Stomach smooth muscle (tissue), 2 donors: ENCODE measurements at regions not wholly inside any gene's neighbourhood (a gene's known extent, or its start where the extent isn't known, plus 50 kb on each side); places are given as distances from the start of the nearest gene placed in this dataset.

Experiments used
- H3K27ac ChIP-seq: one replicate; pipeline ENCODE4 v1.7.0; 2013; ENCODE audit warnings: mild to moderate bottlenecking, low read length, inconsistent platforms
- H3K27me3 ChIP-seq, 2 donors: one replicate each; pipeline ENCODE4 v1.7.0; 2013; ENCODE audit warnings: low read length in 2 of 2; ENCODE audit not compliant: insufficient read depth in 2 of 2, control insufficient read depth in 1 of 2
- H3K36me3 ChIP-seq, 2 donors: one replicate each; pipeline ENCODE4 v1.7.0; 2013; ENCODE audit warnings: low read length in 2 of 2; ENCODE audit not compliant: control insufficient read depth in 2 of 2, insufficient read depth in 2 of 2
- H3K4me1 ChIP-seq: one replicate; pipeline ENCODE4 v1.7.0; 2013; ENCODE audit warnings: low read length; ENCODE audit not compliant: control insufficient read depth, insufficient read depth
- H3K4me3 ChIP-seq, 2 donors: one replicate each; pipeline ENCODE4 v1.7.0; 2013; ENCODE audit warnings: low read length in 2 of 2
- H3K9ac ChIP-seq, 2 donors: one replicate each; pipeline ENCODE4 v1.7.0; 2013; ENCODE audit warnings: low read length in 2 of 2, mild to moderate bottlenecking in 1 of 2
- H3K9me3 ChIP-seq, 2 donors: one replicate each; pipeline ENCODE4 v1.7.0; 2013; ENCODE audit warnings: low read length in 2 of 2; ENCODE audit not compliant: control insufficient read depth in 2 of 2
- donor health status: healthy.
- donor health status: Pancreatic carcinoma.

DNA sequence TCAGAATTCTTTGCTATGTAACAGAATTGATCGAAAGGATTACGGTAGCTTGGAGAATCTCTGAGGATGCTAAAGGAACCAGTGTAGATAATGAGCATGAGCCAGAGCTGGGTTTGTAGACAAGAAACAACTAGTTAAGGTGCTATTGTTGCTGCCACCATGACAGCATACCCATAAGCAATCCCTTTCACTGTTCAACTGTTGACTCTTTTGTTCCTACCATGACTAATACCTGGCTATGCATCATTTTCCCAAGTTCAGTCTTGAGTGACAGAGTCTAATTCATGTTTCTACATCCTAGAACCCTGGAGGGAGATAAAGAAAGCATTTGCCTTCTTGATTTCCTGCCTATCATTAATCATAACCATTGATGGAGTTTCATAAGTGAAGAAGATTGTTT lies 600.3 kb downstream of the OTOL1 start:
- Histone ChIP-seq H3K9me3 (no peaks in the 10 kb centered on the region), H3K27me3 (no peaks in the 10 kb centered on the region), H3K9ac (no peak overlapping the region), H3K36me3 (no peaks in the 10 kb centered on the region), H3K27ac (no peak overlapping the region), H3K4me3 (no peak overlapping the region), H3K4me1 (no peaks in the 10 kb centered on the region)

DNA sequence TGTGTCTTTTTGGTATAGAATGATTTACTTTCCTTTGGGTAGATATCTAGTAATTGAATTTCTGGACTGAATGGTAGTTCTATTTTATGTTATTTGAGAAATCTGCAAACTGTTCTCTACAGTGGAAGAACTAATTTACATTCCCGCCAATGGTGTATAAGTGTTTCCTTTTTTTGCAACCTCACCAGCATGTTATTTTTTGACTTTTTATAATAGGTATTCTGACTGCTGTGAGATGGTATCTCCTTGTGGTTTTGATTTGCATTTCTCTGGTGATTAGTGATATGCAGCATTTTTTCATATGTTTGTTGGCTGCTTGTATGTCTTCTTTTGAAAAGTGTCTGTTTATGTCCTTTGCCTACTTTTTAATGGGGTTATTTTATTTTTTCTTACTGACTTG lies 607.2 kb downstream of the OTOL1 start:
- no peak overlapping the region for H3K27ac ChIP-seq

DNA sequence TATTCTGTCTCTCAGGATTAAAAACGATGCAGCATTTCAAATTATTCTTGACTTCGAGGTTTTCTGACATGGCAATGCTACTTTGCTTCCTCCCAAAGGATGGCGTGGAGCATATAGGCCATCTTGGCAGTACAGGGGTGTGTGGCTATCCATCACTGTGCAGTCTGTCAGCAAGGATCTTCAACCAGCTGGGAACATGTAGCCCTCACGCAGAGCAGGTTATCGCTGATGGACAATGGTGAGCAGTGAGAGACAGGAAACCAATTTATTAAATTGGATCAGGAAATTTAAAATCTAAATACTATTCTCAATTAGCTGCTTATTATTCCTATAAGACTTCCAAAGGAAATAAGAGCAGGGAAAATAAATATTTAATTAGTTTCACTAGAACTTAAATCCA lies 615.3 kb downstream of the OTOL1 start:
- Histone ChIP-seq H3K27me3 (no peaks in the 10 kb centered on the region), H3K4me1 (no peaks in the 10 kb centered on the region), H3K9ac (no peak overlapping the region), H3K27ac (no peak overlapping the region), H3K9me3 (no peaks in the 10 kb centered on the region), H3K36me3 (no peaks in the 10 kb centered on the region), H3K4me3 (no peak overlapping the region)

More for the DNA sequence above, 607.2 kb downstream of the OTOL1 start:
- no peak overlapping the region for H3K9ac ChIP-seq
- H3K27me3 ChIP-seq: no peaks in the 10 kb centered on the region
- H3K9me3 ChIP-seq: no peaks in the 10 kb centered on the region
- no peaks in the 10 kb centered on the region for H3K4me1 ChIP-seq
- no peak overlapping the region for H3K4me3 ChIP-seq
- H3K36me3 ChIP-seq: no peaks in the 10 kb centered on the region

DNA sequence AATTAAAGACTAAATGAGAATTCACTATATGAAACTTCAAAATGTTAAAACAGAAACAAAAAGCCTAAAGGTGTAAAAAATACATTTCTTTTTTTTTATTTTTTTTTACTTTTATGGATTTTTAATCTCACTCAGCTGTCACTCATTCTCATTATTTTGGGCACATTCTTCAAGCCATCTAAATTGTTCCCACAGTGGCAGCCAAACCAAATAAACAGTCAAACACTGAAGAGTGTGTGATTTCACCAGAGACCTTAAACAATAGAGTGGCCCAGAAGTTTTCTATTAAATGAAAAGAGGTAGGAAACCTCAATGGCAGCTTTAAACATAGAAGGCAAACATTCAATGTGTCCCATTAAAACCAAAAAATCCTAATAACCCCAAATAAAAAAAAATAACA lies 616.1 kb downstream of the OTOL1 start:
- Histone ChIP-seq H3K9me3 (no peaks in the 10 kb centered on the region), H3K27me3 (no peaks in the 10 kb centered on the region), H3K36me3 (no peaks in the 10 kb centered on the region), H3K4me3 (no peak overlapping the region), H3K27ac (no peak overlapping the region), H3K4me1 (no peaks in the 10 kb centered on the region), H3K9ac (no peak overlapping the region)

DNA sequence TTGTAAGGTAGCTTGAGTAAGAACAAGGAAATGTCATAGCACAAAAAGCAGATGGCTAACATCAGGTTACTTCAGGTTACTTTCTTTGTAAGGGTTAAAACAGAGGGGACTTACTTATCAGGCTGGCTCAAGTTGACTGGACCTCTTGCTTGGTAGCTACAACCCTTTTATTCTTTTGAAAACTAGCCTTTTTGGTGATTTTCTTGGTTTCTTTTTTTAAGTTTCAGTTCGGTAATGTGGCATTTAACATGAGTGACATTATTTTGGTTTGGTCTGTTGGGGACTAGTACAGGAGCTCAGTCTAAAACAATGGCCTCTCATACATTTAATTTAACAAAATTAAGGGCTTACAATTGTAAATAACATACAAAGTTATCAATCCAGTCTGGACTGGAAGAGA lies 621.4 kb downstream of the OTOL1 start:
- no peaks in the 10 kb centered on the region for H3K4me1 ChIP-seq
- no peaks in the 10 kb centered on the region for H3K9me3 ChIP-seq
- H3K27me3 ChIP-seq: no peaks in the 10 kb centered on the region
- no peak overlapping the region for H3K27ac ChIP-seq
- H3K4me3 ChIP-seq: no peak overlapping the region
- no peaks in the 10 kb centered on the region for H3K36me3 ChIP-seq
- H3K9ac ChIP-seq: no peak overlapping the region

DNA sequence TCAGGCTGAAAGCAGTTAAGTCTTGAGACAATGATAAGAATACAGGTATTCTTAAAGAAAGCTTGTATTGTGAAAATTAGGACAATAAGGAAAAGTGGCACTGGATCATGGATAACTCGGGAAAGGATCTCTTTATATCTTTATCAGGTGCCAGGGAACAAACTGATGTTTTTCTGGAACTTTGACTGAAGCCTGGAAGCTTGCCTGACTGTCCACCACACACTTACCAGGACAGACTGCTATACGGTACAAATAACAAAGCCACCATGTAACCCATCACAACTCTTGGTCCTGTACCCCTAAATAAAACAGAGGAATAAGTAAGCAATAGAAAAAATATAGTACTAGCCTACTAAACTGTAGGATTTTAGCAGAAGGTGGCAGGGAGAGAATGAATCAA lies 623.0 kb downstream of the OTOL1 start:
- Histone ChIP-seq H3K9ac (no peak overlapping the region), H3K27me3 (no peaks in the 10 kb centered on the region), H3K4me3 (no peak overlapping the region), H3K27ac (no peak overlapping the region), H3K36me3 (no peaks in the 10 kb centered on the region), H3K9me3 (no peaks in the 10 kb centered on the region), H3K4me1 (no peaks in the 10 kb centered on the region)

DNA sequence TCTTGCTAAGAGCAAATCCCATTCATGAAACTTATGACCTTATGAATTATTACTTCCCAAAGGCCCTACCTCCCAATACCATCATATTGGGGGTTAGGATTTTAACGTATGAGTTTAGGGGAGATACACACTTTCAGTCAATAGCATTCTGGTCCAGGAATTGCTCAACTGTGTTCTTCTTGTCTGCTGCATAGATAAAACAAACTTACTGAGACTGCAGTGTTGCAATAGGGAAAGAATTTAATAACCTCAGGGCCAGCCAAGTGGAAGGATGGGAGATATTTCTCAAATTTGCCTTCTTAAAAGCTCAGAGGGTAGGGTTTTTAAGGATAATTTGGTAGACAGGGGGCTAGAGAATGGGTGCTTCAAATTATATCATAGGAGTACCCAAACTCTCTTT lies 625.8 kb downstream of the OTOL1 start:
- H3K4me1 ChIP-seq: no peaks in the 10 kb centered on the region
- H3K36me3 ChIP-seq: no peaks in the 10 kb centered on the region
- no peak overlapping the region for H3K27ac ChIP-seq
- H3K9me3 ChIP-seq: no peaks in the 10 kb centered on the region
- no peak overlapping the region for H3K9ac ChIP-seq
- H3K4me3 ChIP-seq: no peak overlapping the region
- no peaks in the 10 kb centered on the region for H3K27me3 ChIP-seq

DNA sequence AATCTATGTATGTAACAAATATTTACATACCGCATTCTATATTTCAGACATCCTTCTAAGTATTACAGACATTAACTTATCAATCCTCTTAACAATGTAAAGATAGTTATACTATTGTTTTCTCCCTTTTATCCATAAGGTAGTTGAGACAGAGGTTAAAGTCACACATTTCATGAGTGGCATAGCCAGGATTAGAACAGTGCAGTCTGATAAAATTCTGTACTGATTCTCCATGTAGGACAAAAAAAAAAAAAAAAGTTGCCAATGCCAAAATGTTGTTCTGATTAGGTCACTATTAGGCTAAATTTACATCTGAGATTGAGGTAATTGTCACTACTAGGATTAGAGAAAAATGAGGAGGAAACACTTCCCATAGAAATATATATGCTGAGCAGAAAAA lies 629.2 kb downstream of the OTOL1 start:
- Histone ChIP-seq H3K9me3 (no peaks in the 10 kb centered on the region), H3K36me3 (no peaks in the 10 kb centered on the region), H3K4me3 (no peak overlapping the region), H3K27ac (no peak overlapping the region), H3K27me3 (no peaks in the 10 kb centered on the region), H3K9ac (no peak overlapping the region), H3K4me1 (no peaks in the 10 kb centered on the region)

DNA sequence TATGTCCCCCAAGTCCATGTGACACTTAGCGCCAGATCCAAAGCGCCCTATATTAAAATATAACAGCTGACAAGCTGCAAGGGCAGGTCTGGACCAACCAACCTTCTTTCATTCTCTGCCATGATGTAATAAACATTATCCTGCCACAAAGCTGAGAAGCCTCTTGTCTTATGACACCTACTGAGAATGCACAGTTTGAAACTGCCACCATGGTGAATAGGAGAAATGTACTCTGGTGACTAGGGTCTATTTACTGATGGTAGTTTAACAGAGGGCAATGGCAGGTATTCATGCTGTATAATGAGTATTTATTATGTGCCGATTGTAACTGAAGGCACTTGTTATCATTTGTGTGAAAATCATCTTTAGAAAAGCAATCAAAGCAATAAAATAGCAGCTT lies 634.0 kb downstream of the OTOL1 start:
- no peaks in the 10 kb centered on the region for H3K36me3 ChIP-seq

DNA sequence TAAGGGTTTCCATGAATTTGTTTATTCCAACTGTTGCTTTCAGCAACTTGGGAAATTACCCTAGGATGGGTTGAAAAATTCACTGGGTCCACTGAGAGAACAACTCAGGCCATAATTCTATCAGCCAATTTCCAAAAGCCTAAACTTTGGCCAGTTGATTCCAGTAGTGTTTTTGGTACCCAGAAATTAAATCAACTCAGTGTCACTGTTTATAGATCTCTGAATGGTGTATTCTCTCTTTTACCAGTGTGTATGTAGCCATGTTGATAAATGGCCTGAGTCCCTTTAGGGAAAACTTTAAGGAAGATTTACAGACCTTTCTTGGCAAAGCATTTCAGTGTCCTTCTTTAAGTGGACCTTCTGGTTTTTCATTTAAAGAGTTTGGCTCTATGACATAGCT lies 636.4 kb downstream of the OTOL1 start:
- Histone ChIP-seq H3K36me3 (no peaks in the 10 kb centered on the region), H3K4me3 (no peak overlapping the region), H3K27me3 (no peaks in the 10 kb centered on the region), H3K4me1 (no peaks in the 10 kb centered on the region), H3K27ac (no peak overlapping the region), H3K9ac (no peak overlapping the region), H3K9me3 (no peaks in the 10 kb centered on the region)

More for the DNA sequence above, 634.0 kb downstream of the OTOL1 start:
- Histone ChIP-seq H3K27me3 (no peaks in the 10 kb centered on the region), H3K4me1 (no peaks in the 10 kb centered on the region), H3K9ac (no peak overlapping the region), H3K9me3 (no peaks in the 10 kb centered on the region), H3K4me3 (no peak overlapping the region), H3K27ac (no peak overlapping the region)

DNA sequence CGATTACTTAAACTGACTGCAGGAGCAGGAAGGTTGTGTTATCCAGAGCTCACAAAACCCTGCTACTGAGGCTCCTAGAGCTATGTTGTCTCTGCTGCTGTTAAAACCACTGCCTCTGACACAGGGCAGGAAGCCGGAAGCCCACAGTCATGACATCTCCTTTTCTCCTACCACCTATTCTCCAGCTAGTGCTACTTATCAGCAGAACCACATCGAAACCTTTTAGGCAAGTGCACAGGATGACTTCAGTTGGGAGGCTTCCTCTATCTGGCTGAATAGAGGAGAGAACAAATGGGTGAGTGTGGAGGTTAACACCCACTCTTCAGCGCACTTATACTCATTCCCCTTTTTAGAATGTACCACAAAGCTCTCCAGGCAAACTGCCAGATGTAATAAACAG lies 638.0 kb downstream of the OTOL1 start:
- Histone ChIP-seq H3K27me3 (no peaks in the 10 kb centered on the region), H3K9ac (no peak overlapping the region), H3K36me3 (no peaks in the 10 kb centered on the region), H3K4me1 (no peaks in the 10 kb centered on the region), H3K9me3 (no peaks in the 10 kb centered on the region), H3K27ac (no peak overlapping the region), H3K4me3 (no peak overlapping the region)

DNA sequence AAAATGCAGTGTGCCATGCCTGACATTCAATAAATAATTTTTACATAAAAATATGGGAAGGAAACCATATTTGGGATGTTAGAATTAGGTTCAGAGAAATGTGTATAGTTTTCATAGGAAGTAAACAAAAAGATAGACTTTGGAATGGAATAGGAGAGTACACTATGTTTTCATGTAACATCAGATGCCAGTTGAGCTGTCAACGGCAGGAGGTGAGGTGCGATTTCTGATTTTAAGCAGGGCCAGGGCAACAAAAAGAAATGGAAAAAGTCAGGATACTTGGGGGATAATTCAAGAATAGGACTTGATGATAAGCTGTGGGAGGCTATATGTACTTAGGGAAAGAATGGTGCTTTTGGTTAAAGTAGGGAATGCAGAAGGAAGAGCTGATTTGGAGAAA lies 639.5 kb downstream of the OTOL1 start:
- Histone ChIP-seq H3K4me1 (no peaks in the 10 kb centered on the region), H3K36me3 (no peaks in the 10 kb centered on the region), H3K27ac (no peak overlapping the region), H3K9me3 (no peaks in the 10 kb centered on the region), H3K9ac (no peak overlapping the region), H3K27me3 (no peaks in the 10 kb centered on the region), H3K4me3 (no peak overlapping the region)
